GM18868 (cell line): ENCODE measurements at regions not wholly inside any gene's neighbourhood (a gene's known extent, or its start where the extent isn't known, plus 50 kb on each side); places are given as distances from the start of the nearest gene placed in this dataset.
A peak's percentile ranks its signal among the peaks of the same experiment; 100 is the strongest.
"Not testable (repeated sequence)": the region's sequence is repeated elsewhere in the genome, so short reads cannot be mapped to it uniquely, and the experiment has no call there.

Experiments
- ATAC-seq: cut with Tn5 transposase; IDR thresholded peaks from one replicate; pipeline ENCODE4 v1.9.1; 2021; ENCODE audit warnings: mild to moderate bottlenecking, moderate library complexity; ENCODE audit not compliant: unreplicated experiment

DNA sequence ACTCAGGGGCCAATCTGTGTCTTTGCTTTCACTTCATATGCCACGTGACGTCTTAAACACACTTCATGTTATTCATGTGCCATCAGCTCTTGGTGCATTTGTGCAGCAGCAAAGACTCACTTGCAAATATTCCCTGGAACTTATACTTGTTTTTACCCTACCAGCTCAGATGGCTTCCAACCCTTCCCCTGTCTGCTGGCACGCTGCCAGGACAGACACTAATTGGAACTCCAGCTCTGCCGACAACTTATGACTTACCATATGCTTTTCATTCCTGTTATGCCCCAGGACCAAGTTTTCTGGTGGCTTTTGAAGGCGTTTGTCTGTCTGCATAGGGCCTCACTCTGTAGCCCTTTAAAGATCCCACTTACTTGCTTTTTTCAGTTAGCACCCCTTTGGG is 261.7 kb upstream of the GNPDA2 start:
- ATAC-seq = no peak

GRCh38 chr4:44985938-44986337 is 259.6 kb upstream of the GNPDA2 start:
- no peak for ATAC-seq

- no peak for ATAC-seq
Observed at GRCh38 chr4:44985152-44985551, 258.8 kb upstream of the GNPDA2 start.

DNA sequence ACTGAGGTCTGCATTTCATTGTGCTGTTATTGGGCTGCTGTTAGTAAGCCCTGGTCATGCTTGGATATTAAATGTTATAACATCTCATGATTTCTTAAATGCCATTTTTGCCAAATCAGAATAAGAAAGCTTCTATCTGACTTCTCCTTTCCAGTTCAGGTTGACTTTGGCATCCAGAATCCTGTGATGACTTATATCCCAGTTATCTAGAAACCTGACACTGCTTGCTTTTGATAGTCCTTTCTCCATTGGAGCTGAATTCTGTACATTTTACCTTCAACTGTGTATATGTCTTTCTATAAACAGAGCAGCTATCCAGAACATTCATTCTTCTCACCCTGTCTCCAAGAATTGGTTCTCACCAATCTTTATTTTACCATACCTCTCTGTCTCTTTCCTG is 257.7 kb upstream of the GNPDA2 start:
- no peak for ATAC-seq

GRCh38 chr4:44983083-44983482 is 256.7 kb upstream of the GNPDA2 start:
- ATAC-seq = no peak

DNA sequence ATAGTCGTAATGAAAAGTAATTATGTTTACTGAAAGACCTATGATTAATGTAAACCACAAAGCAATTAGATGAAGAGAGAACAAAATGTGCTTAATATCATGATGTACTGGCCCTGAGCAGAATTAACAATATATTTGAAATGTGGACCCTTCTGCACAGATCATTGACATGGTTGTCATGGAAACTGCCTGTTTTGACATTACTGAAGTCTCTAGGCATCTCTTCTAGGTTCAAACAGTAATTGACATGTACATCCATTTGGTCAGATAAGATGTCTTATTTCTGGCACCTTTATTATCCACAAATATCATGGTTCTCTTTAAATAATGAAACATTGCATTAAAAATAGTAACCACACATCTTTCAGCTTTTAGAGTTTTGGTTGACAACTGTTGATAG is 251.7 kb upstream of the GNPDA2 start:
- ATAC-seq = no peak

- ATAC-seq = no peak
Observed at GRCh38 chr4:44965435-44966095, 239.2 kb upstream of the GNPDA2 start.

GRCh38 chr4:44964086-44964485 is 237.7 kb upstream of the GNPDA2 start:
- not testable (repeated sequence) for ATAC-seq

GRCh38 chr4:44961001-44961755 is 234.8 kb upstream of the GNPDA2 start:
- no peak for ATAC-seq

- ATAC-seq = no peak
Observed at GRCh38 chr4:44931720-44932119, 205.4 kb upstream of the GNPDA2 start.

- no peak for ATAC-seq
Observed at GRCh38 chr4:44928785-44929184, 202.4 kb upstream of the GNPDA2 start.

GRCh38 chr4:44927399-44928380 is 201.3 kb upstream of the GNPDA2 start:
- peak; percentile 66 for ATAC-seq

- peak; percentile 57 for ATAC-seq
Observed at GRCh38 chr4:44916411-44916810, 190.1 kb upstream of the GNPDA2 start.

- no peak for ATAC-seq
Observed at GRCh38 chr4:44914748-44915147, 188.4 kb upstream of the GNPDA2 start.

GRCh38 chr4:44914223-44914622 is 187.9 kb upstream of the GNPDA2 start:
- ATAC-seq = peak; percentile 73

- no peak for ATAC-seq
Observed at GRCh38 chr4:44912980-44913379, 186.6 kb upstream of the GNPDA2 start.

DNA sequence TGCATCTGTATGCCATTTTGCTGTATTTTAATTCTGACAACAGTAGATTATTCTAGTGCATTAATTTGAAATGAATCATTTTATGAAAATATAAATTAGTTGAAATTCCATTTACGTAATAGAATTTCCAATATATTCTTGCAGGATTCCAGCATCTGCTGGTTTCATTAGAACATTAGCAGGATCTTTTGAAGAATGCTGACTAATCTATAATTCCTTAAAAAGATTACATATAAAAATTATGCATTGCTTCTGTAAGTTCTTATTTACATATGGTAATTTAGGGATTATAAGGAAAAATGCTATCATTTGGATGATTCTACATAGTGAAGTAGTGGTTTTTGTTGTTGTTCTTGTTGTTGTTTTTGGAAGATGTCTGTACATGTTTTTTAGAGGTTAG is 182.2 kb upstream of the GNPDA2 start:
- ATAC-seq = no peak

GRCh38 chr4:44872246-44872645 is 145.9 kb upstream of the GNPDA2 start:
- no peak for ATAC-seq

DNA sequence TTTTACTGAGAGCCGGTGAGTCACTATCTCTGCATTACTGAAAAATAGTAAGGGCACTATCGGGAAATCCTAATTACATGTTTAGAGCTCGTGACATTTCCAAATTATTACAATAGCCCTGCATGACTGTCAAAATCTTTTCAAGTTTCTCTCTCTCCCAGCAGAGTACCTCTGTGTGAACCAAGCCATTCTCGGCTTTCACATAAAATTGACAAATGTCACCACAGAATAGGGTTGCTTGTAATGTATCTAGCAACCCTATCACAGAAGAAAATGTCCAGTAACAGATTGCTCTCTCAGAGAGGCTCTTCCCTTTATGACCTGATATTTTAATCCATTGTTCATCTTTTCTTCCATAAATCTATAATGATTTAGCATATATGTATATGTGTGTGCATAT is 144.8 kb upstream of the GNPDA2 start:
- no peak for ATAC-seq

- no peak for ATAC-seq
Observed at GRCh38 chr4:44869985-44870384, 143.6 kb upstream of the GNPDA2 start.

DNA sequence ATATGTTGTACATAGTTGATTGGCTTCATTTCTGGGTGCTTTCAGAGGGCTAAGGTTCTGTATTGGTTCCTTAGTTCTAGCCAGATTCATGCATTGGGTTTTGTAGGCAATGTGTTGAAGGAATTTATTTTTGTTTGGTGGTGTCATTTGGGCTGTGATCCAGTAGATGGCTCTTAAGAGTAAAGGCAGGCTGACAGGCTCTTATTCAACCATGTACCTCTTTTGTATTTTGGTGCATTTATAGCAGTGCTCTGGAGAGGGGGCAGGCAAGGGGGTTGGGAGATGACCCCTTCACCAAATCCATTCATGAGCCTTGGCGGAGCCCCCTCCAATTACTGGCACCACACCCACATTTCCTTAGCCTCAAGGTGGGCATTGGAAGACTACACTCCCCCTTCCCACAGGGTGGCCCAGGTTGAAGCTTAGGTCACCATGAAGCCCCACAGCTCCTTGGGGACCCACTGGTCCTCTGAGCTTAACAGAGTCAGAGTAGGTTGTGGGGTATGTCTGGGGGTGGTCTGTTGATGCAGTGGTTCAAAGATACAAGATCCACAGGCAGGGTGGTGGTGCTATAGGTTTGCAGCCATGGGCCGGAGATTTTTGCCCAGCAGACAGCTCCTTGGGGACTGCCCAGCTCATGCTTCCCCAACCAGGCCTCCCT is 143.0 kb upstream of the GNPDA2 start:
- ATAC-seq = no peak
